HG02840 (cell line): ENCODE measurements at regions not wholly inside any gene's neighbourhood (a gene's known extent, or its start where the extent isn't known, plus 50 kb on each side); places are given as distances from the start of the nearest gene placed in this dataset.

Experiments used
- ATAC-seq: cut with Tn5 transposase; IDR thresholded peaks from one replicate; pipeline ENCODE4 v1.9.1; 2021; ENCODE audit warnings: mild to moderate bottlenecking, moderate library complexity, moderate number of reproducible peaks; ENCODE audit not compliant: unreplicated experiment, low FRiP score

DNA sequence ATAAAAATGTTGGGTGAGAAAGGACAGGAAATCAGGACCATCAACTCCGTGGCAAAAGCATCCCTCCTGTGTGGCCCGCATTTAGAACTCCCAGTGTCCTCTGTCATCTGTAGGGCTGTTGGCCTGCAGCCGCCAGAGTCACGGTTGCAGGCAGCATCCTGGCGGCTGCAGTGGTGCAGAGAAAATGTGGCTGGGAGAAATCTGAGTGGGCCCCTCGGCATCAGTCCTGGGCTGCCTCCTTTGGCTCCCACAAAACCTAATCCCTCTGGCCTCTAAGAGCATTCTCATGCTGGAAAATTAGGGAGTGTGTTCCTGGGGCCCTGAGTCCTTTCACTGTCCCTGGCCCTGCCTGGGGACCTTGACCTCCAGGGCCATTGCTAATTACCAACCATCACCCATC is 121.9 kb downstream of the WT1 start:
- ATAC-seq, result no peak

DNA sequence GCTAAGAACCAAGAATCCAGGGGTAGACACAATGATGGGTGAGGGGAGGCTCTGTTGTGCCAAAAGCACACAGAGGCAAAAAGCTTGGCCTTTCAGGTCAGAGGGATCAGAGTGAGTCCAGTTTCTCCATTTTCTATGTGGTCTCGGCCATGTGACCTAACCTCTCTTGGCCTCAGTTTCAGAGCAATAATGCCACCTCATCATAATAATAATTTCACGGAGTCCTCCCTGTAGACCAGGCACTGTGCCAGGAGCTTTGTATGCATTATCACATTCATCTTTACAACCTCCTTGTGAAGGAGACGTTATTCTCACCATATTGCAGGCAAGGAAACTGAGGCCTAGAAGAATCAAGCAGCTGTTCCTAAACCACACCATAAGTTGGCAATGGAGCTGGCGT is 120.2 kb downstream of the WT1 start:
- ATAC-seq, result no peak

DNA sequence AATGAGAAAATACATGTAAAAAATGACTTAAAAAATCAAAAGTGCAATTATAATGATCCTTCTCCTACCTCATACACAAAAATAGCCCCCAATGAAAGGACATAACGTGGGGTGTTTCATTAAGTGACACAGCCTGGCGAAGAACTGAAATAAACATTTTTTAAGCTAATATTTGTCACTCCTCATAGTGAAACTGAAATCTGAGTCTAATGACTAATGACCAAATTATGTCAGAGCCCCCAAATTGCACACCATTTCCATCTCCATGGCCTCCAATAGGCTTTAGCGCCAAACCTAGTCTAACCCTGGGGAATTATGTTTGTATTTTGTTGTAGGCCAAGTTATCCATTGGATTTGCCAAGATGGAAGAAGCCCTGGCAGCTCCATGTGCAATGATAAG is 119.1 kb downstream of the WT1 start:
- ATAC-seq, result no peak

DNA sequence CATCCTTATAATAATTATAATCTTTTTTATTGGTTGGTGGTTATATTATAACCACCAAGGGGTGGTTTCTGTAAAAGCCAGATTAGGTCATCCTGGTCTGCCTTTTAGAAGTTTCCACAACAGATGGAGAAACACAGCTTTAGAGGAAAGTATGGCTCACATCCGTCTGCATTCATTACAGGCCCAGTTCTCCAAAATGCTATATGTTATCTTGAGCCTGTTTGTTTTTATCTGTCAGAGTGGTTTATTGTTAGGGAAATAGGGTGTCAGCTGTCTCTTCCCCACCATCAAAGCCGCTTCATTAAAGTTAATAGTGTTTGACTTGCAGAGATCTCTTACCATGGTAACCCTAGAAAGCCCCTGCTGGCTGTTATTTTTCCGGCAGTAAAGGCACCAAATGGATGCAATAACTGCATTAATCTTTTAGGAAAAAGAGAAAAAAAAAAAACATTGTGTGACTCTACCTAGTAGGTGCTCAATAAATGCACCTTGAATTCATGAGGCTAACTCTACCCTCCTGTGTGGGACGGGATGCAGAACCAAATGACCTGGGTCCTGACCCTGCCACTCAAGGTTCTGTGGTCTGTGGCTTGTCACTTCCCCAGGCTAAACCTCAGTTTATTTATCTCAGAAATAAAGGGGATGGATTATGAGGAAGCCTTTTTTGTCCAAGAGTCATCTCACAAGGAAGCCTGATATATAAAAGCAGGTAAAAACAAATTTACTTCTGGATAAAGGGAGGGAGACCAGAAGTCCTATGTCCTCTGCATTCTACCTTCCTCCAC is 118.3 kb downstream of the WT1 start:
- ATAC-seq, result no peak

DNA sequence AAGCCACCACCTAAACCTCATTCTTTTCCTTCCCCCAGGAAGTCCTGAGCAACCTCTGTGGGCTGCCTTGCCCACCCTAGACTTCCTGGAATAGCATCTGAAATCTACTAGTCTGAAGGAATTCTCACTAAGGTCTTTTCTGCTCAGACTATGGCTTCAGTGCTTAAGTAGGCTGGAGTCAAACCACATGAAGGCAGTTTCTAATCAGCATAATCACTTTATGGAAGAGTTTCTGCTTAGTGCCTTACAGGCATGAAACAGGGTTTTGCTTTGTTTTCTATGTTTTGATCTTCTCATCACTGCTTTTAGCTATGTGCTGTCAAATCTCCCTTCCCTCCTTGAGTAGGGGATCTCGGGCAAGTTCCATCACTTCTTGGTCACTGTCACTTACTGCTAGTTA is 117.7 kb downstream of the WT1 start:
- ATAC-seq, result no peak

DNA sequence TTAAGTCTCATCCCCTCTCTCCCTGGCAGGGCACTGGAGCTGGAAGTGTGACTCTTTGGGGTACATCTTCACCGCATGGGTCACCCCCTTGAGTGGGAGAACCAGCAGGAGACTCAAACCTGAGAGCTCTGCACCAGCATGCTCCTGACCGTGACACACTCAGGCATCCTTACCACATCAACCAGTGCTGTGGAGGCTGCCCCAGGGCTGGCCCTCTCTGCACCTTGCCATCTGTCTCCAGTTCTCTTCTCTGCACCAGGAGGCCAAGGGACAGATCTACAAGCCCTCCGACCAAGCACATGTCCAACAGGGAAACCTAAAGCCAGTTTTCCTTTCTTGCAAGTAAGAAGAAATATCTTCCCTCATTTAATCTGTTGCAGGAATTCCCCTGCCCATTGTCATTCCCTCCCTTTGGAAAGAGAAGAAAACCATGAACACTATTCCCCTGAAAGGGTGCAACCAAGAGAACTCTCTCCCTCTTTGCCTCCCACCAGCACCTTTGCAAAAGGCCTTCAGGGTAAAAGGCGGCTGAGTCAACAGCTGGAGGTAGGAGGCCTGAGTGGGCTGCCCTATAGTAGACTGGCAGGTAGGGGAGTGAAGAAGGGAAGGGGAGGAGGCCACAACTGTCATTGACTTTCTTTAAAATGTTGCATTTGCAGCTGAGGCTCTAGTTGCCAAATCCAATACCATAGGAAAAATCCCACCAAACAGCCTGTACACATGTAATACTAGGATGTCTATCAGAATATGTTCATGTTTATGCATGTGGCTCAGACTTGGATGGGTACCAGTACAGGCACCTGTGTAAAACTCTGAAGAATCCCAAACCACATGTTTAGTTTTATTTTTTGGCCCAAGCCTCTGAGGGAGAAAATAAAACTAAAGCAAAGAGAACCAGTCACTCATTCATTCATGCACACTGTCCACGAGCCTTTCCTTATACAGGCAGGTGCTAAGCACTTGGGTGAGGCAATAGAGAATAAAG is 117.0 kb downstream of the WT1 start:
- ATAC-seq, result no peak

DNA sequence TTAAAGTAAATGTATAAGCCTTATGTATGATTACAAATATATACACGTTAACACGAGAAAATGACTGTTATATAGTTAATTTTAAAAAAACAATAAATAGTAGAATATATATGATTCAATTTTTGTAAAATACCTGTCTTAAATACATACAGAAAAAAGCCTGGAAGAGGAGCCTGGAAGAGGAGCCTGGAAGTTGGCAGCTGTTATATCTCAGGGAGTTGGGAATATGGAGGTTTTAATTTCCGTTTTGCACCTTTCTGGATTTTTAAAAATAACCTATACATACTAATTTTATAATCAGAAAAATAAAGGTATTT is 111.6 kb downstream of the WT1 start:
- no peak for ATAC-seq

DNA sequence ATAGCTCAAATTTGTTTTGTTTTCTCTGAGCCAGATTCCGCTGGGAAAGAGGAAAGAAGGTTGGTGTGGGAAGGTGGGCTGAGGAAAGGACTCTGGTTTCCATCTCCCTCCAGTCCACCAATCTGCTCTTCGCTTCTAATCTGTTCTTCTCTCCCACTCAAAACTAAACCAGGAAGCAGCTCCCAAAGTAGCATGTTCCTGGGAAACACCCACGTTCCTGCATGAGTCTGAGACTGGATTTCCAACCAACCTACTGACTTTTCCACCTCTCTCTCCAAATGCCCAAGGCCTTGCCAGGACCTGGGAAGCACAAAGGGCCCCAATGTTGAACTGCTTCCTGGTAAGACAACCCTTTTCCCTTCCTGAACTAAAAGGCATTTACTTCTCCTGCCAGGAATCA is 110.2 kb downstream of the WT1 start:
- ATAC-seq, result no peak

DNA sequence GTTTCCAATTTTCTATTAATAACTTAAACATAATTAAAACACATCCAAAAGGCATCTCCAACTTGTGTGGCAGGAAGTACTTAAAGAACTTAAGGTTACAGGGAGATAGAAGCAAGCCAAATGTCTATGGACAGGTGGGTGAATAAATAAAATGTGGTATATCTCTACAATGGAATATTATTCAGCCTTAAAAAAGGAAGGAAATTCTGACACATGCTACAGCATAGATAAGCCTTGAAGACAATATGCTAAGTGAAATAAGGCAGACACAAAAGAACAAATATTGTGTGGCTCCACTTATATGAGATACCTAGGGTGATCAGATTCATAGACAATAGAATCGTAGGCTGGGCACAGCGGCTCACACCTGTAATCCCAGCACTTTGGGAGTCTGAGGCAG is 109.6 kb downstream of the WT1 start:
- no peak for ATAC-seq

DNA sequence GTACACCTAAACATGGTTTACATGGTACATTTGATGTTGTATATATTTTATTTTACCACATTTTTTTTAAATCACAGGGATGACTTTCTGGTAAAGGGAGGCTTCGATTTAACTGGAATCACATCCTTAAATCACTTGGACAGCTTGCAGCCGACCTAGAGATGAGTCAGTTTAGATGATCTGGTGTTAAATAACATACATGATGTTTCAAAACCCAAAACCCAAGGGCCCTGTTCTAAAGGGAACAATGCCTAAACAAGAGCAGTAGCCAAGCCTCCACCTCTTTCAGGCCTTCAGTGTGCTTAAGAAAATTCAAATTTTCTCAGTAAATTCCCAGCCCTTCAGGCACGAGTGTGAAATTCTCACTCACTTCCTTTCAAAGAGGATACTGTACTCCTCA is 108.8 kb downstream of the WT1 start:
- no peak for ATAC-seq

DNA sequence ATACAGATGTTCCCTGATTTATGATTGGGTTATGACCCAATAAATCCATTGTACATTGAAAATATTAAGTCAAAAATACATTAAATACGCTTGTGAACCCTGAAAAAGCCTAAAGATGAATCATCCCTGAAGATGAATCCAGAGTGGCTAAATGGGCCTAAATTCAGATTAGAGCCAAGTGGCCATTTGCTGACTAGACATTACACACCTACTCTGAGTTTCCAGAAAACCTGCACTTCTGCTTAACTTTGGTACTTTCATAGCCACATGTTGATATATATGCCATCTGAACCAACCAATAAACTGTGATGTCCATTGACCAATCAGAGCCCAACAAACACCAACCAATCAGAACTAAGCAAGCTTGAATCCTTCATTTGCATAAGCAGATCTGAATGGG is 106.9 kb downstream of the WT1 start:
- no peak for ATAC-seq

DNA sequence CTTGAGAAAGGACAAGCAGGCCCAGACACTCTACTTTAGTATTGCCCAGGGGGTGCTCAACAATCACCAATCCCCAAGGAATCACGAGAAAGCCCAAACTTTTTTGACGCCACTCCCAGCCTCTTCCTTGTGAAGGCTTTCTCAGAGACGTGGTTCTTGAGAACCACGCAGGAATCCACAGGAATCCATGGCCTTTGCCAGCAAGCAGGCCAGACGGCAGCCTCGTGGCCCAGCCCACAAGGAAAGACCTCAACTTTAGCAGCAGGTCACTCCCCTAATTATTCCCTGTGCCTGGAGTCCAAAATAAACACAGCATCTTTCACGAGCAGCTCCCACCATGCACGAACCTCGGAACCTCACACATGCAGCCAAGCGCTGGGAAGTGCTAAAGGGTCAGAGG is 104.2 kb downstream of the WT1 start:
- ATAC-seq, result no peak

DNA sequence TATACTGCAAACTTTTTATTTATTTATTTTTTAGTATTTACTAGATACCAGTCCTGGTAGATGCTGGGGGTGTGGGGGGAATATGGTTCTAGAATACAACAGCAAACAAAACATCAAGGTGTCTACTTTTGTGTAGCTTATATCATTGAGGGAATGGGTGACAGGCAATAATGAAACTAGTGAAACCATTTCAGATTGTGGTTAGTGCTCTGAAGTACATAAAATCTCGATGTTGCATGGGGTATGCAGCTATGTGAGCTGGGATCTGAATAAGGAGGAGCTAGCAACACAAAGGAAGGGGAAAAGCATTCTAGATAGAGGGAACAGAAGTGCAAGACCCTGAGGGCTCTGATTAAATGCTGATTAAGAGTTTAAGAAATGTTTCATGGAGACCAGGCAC is 103.5 kb downstream of the WT1 start:
- no peak for ATAC-seq

DNA sequence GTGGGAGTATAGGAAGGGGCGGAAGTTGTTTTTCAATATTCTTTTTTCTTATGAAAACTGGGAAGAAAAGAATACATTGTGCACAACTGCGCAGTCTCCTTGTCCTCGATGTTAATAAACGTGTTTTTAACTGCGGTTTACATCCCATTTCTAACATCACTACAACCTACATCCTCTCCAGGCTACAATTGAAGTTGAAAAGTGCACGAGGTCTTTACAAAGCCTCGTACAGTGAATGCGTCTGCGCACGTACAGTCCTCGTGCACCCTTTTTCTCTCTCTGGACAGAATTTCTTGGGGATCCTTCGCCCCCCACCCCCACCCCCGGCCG is 102.4 kb downstream of the WT1 start:
- ATAC-seq, result no peak

DNA sequence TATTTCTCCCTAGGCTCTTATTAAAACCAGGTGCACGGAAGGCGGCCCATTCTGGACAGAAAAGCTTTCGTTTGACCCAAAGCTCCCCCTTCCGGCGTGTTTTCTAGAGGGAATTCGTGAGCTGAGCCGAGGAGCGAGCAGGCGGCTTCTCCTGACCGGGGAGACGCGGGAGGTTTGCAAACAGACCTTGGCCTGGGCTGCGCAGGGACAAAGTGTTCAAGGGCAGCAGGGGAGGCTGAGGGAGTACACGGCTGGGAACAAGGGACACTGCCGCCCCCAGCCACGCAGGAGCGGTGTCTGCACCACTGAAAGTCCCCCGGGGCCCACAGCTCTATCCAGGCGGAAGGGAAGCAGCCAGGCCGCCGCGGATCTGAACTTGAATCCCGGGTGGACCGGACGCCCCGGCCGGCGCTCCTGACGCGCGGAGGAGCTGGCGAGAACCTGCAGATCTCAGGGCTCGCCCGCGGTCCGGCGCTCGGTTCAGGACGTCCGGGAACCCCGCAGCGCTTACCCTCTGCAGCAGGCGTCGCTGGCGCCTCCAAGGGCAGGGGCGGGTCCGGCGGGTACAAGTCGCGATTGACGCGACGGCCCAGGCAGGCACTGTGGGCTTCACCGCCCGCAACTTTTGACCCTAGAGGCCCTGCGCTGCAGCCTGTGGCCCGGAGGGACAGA is 101.9 kb downstream of the WT1 start:
- no peak for ATAC-seq

DNA sequence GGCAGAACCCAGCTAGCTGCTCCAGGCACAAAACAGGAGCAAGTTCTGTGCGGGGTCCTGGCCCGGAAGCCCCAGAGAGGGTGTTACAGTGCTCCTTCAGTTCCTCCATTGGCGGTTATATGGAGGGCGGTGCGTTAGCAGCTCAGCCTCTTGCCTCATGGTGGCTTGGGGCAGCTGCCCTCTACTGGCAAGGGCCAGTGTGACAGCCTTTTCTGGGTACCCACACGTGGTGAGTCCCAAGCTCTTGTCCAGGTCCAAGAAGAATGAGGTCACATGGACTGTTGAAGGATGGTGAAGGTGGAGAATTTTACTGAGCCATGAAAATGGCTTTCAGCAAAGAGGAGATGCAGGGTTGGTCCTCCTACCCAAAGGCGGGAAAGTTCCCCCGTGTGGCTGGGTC is 100.5 kb downstream of the WT1 start:
- no peak for ATAC-seq
